ENCODE measurements at regions not wholly inside any gene's neighbourhood (a gene's known extent, or its start where the extent isn't known, plus 50 kb on each side); places are given as distances from the start of the nearest gene placed in this dataset.

DNA sequence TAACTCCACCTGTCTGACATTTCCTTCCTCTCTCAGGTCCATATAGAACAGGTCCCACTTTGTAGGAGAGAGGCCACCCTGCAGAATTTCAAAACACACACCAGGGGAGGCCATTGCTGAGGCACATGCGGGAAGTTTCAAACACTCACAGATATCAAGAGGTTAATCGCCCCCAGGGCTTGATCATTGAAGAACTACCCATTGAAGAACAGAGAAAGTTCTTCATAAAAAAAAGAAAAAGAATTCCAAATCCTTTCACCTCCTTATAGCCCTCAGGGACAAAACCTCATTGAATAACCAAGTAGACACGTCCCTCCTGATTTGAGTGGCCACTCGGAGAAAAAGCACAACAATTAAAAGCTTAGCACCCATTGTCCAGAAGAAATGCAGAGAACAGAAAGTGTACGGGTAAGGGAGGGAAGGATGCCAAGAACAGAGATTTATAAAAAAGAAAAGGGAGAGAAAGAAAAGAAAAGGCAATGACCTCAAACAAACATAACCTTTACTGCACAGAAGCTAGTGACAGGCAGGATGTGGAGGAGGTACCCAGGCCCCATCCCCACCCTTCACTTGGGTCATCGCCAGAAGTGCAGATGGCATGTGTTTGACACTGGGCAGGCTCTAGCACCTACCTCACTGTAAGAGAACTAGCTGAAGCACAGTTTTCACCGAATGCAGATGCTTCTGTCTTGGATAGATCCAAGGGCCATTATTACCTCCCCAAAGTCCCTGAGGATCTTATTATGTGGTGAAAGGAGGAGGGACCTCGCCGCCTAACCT, 112.3 kb upstream of the HES1 start:
- DNase-seq (ENCODE audit: low spot score) = no peak
- Histone ChIP-seq H3K27ac (ENCODE audit: low read depth in 1 of 2, low read length in 2 of 2) (no peak overlapping the region), H3K4me1 (ENCODE audit: control insufficient read depth in 4 of 4, insufficient read depth in 4 of 4, low read length in 3 of 4) (peaks cover 0 to 5% (median 2%) of the 10 kb centered on the region in 4 donors), H3K27me3 (ENCODE audit: control insufficient read depth in 4 of 4, insufficient read depth in 4 of 4, low read length in 3 of 4) (no peaks in the 10 kb centered on the region), H3K9me3 (ENCODE audit: control insufficient read depth in 4 of 4, low read length in 3 of 4) (no peaks in the 10 kb centered on the region), H3K4me3 (ENCODE audit: low read depth in 1 of 3, low read length in 3 of 3) (no peak overlapping the region), H3K9ac (ENCODE audit: low read depth in 1 of 2, low read length in 2 of 2) (no peak overlapping the region), H3K36me3 (ENCODE audit: control insufficient read depth in 4 of 4, insufficient read depth in 3 of 4, low read depth in 1 of 4, low read length in 3 of 4) (no peaks in the 10 kb centered on the region)
- 76% methylated on average over 9 of the region's 9 CpGs for WGBS
- TF ChIP-seq NR2F2 (IDR thresholded peaks at IDR 0.05) (no peak), RXRA (IDR thresholded peaks at IDR 0.05) (peak in 1 of 2 donors; percentile 47), CTCF (IDR thresholded peaks at IDR 0.05; ENCODE audit: low read depth, low read length, missing input control) (no peak), YY1 (IDR thresholded peaks at IDR 0.05) (no peak), TAF1 (conservative IDR thresholded peaks at IDR 0.05) (no peak), HNF4A (conservative IDR thresholded peaks at IDR 0.05) (no peak), FOXA2 (IDR thresholded peaks at IDR 0.05) (no peak), RAD21 (IDR thresholded peaks at IDR 0.05) (peak in 1 of 2 donors; percentile 20)
- TF ChIP-seq, protein P1, sequence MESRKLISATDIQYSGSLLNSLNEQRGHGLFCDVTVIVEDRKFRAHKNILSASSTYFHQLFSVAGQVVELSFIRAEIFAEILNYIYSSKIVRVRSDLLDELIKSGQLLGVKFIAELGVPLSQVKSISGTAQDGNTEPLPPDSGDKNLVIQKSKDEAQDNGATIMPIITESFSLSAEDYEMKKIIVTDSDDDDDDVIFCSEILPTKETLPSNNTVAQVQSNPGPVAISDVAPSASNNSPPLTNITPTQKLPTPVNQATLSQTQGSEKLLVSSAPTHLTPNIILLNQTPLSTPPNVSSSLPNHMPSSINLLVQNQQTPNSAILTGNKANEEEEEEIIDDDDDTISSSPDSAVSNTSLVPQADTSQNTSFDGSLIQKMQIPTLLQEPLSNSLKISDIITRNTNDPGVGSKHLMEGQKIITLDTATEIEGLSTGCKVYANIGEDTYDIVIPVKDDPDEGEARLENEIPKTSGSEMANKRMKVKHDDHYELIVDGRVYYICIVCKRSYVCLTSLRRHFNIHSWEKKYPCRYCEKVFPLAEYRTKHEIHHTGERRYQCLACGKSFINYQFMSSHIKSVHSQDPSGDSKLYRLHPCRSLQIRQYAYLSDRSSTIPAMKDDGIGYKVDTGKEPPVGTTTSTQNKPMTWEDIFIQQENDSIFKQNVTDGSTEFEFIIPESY (IDR thresholded peaks at IDR 0.05) = no peak
- TF ChIP-seq, protein P2, sequence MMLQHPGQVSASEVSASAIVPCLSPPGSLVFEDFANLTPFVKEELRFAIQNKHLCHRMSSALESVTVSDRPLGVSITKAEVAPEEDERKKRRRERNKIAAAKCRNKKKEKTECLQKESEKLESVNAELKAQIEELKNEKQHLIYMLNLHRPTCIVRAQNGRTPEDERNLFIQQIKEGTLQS (IDR thresholded peaks at IDR 0.05) = no peak
- TF ChIP-seq, protein P3, sequence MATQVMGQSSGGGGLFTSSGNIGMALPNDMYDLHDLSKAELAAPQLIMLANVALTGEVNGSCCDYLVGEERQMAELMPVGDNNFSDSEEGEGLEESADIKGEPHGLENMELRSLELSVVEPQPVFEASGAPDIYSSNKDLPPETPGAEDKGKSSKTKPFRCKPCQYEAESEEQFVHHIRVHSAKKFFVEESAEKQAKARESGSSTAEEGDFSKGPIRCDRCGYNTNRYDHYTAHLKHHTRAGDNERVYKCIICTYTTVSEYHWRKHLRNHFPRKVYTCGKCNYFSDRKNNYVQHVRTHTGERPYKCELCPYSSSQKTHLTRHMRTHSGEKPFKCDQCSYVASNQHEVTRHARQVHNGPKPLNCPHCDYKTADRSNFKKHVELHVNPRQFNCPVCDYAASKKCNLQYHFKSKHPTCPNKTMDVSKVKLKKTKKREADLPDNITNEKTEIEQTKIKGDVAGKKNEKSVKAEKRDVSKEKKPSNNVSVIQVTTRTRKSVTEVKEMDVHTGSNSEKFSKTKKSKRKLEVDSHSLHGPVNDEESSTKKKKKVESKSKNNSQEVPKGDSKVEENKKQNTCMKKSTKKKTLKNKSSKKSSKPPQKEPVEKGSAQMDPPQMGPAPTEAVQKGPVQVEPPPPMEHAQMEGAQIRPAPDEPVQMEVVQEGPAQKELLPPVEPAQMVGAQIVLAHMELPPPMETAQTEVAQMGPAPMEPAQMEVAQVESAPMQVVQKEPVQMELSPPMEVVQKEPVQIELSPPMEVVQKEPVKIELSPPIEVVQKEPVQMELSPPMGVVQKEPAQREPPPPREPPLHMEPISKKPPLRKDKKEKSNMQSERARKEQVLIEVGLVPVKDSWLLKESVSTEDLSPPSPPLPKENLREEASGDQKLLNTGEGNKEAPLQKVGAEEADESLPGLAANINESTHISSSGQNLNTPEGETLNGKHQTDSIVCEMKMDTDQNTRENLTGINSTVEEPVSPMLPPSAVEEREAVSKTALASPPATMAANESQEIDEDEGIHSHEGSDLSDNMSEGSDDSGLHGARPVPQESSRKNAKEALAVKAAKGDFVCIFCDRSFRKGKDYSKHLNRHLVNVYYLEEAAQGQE (IDR thresholded peaks at IDR 0.05) = no peak

GRCh38 chr3:194025119-194025518, 110.8 kb upstream of the HES1 start:
- no peak overlapping the region for H3K4me3 ChIP-seq (ENCODE audit: low read depth in 1 of 3, low read length in 3 of 3)
- no peak overlapping the region for H3K27ac ChIP-seq (ENCODE audit: low read depth in 1 of 2, low read length in 2 of 2)
- no peaks in the 10 kb centered on the region for H3K27me3 ChIP-seq (ENCODE audit: control insufficient read depth in 4 of 4, insufficient read depth in 4 of 4, low read length in 3 of 4)
- TF ChIP-seq TAF1 (conservative IDR thresholded peaks at IDR 0.05) (no peak), JUND (IDR thresholded peaks at IDR 0.05) (no peak), SP1 (IDR thresholded peaks at IDR 0.05) (no peak), GABPA (IDR thresholded peaks at IDR 0.05 in 1 of 2, conservative IDR thresholded peaks at IDR 0.05 in 1 of 2) (no peak), RXRA (IDR thresholded peaks at IDR 0.05) (no peak), RAD21 (IDR thresholded peaks at IDR 0.05) (no peak), NR2F2 (IDR thresholded peaks at IDR 0.05) (no peak), HNF4G (IDR thresholded peaks at IDR 0.05) (no peak), HNF4A (conservative IDR thresholded peaks at IDR 0.05) (no peak), CTCF (IDR thresholded peaks at IDR 0.05; ENCODE audit: low read depth, low read length, missing input control) (no peak), EGR1 (IDR thresholded peaks at IDR 0.05; ENCODE audit: low read depth in 2 of 2) (no peak), FOXA2 (IDR thresholded peaks at IDR 0.05) (no peak)
- TF ChIP-seq, protein P1 (IDR thresholded peaks at IDR 0.05) = no peak
- TF ChIP-seq, protein P2 (IDR thresholded peaks at IDR 0.05) = no peak
- TF ChIP-seq, protein P4, sequence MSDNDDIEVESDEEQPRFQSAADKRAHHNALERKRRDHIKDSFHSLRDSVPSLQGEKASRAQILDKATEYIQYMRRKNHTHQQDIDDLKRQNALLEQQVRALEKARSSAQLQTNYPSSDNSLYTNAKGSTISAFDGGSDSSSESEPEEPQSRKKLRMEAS (IDR thresholded peaks at IDR 0.05) = no peak
- DNase-seq (ENCODE audit: low spot score) = no peak
- peaks cover 0 to 9% (median 5%) of the 10 kb centered on the region in 4 donors for H3K4me1 ChIP-seq (ENCODE audit: control insufficient read depth in 4 of 4, insufficient read depth in 4 of 4, low read length in 3 of 4)
- 91% methylated on average over 5 of the region's 5 CpGs for WGBS
- no peaks in the 10 kb centered on the region for H3K36me3 ChIP-seq (ENCODE audit: control insufficient read depth in 4 of 4, insufficient read depth in 3 of 4, low read depth in 1 of 4, low read length in 3 of 4)
- H3K9ac ChIP-seq (ENCODE audit: low read depth in 1 of 2, low read length in 2 of 2) = no peak overlapping the region
- no peaks in the 10 kb centered on the region for H3K9me3 ChIP-seq (ENCODE audit: control insufficient read depth in 4 of 4, low read length in 3 of 4)

Data from liver (tissue), 8 donors.